GM12878 (cell line): ENCODE measurements at regions not wholly inside any gene's neighbourhood (a gene's known extent, or its start where the extent isn't known, plus 50 kb on each side); places are given as distances from the start of the nearest gene placed in this dataset.

Experiments used
- ATAC-seq: fragments of 200-7000 bp; cut with Tn5 transposase; 3 replicates; pipeline ENCODE4 v1.9.1; 2020; ENCODE audit warnings: mild to moderate bottlenecking, moderate library complexity
- BruUV-seq: library from RNA; stranded (reverse); fragments of 400-500 nt; replicated peaks from 2 replicates; lab custom pipeline; 2021; lab: Mats Ljungman, UMichigan
- CTCF ChIA-PET: fragments of 300-600 bp; sonication (Branson Sonifier 250); formaldehyde crosslinking; extraction: SDS; loops from one replicate; lab custom pipeline; 2021; ENCODE audit warnings: inconsistent platforms; lab: Yijun Ruan, JAX
- POLR2A ChIA-PET: fragments of 350-600 bp; formaldehyde crosslinking; extraction: SDS; loops from one replicate; lab custom pipeline; 2021; ENCODE audit warnings: inconsistent platforms; lab: Charles Lee
- RAD21 ChIA-PET: fragments of 300-600 bp; sonication (Branson Sonifier 250); formaldehyde crosslinking; loops from one replicate; lab custom pipeline; 2023; ENCODE audit warnings: antibody characterized with exemption; ENCODE audit not compliant: unreplicated experiment; lab: Charles Lee
- SMC1A ChIA-PET: fragments of 300-600 bp; sonication (Branson Sonifier 250); formaldehyde crosslinking; loops from one replicate; lab custom pipeline; 2023; ENCODE audit not compliant: unreplicated experiment, uncharacterized antibody; lab: Charles Lee
- DNase-seq: peaks from one replicate; pipeline ENCODE4 v3.0.0-alpha.2; 2011; ENCODE audit warnings: low read depth, low spot score
- FAIRE-seq: peaks from 3 replicates; lab custom pipeline; 2011; peaks lifted over from hg19 to GRCh38; lab: Jason Lieb, UNC
- H2AFZ ChIP-seq: 2 replicates; pipeline ENCODE4 v1.6.0; 2011; ENCODE audit warnings: low read depth, low read length, control low read depth; ENCODE audit not compliant: control insufficient read depth
- H3K27ac ChIP-seq: 2 replicates; pipeline ENCODE4 v1.5.1; 2011; ENCODE audit warnings: control low read depth; ENCODE audit not compliant: control insufficient read depth, insufficient read depth
- H3K27me3 ChIP-seq, 2 experiments: replicated peaks in 1 of 2; 2 replicates each; pipeline versions ENCODE4 v1.6.0 to v1.6.1; 2011; ENCODE audit warnings: low read length in 1 of 2; ENCODE audit not compliant: control insufficient read depth in 2 of 2, insufficient read depth in 2 of 2
- H3K36me3 ChIP-seq, 2 experiments: 2 replicates each; pipeline ENCODE4 v1.5.1; 2011; ENCODE audit warnings: low read length in 1 of 2; ENCODE audit not compliant: control insufficient read depth in 2 of 2, insufficient read depth in 2 of 2
- H3K4me1 ChIP-seq: 2 replicates; pipeline ENCODE4 v1.6.1; 2011; ENCODE audit warnings: mild to moderate bottlenecking, low read length, moderate library complexity, mixed read lengths; ENCODE audit not compliant: control insufficient read depth, insufficient read depth
- H3K4me2 ChIP-seq: 2 replicates; pipeline ENCODE4 v1.6.0; 2011; ENCODE audit warnings: control low read depth; ENCODE audit not compliant: control insufficient read depth, insufficient read depth
- H3K4me3 ChIP-seq: fragments of 200-600 bp; sonication (generic); 2 replicates; pipeline ENCODE4 v1.5.1; 2016
- H3K79me2 ChIP-seq: 2 replicates; pipeline ENCODE4 v1.6.0; 2011; ENCODE audit warnings: low read length; ENCODE audit not compliant: control insufficient read depth, insufficient read depth
- H3K9ac ChIP-seq: 2 replicates; pipeline ENCODE4 v1.8.0; 2011; ENCODE audit warnings: low read length, control low read depth, mixed read lengths; ENCODE audit not compliant: control insufficient read depth, insufficient read depth
- H3K9me3 ChIP-seq: replicated peaks from 3 replicates; pipeline ENCODE4 v1.5.1; 2011; ENCODE audit warnings: mild to moderate bottlenecking, low read length; ENCODE audit not compliant: control insufficient read depth, insufficient read depth
- H4K20me1 ChIP-seq: 2 replicates; pipeline ENCODE4 v1.6.0; 2011; ENCODE audit not compliant: control insufficient read depth, insufficient read depth
- EED ChIP-seq: sonication (generic); IDR thresholded peaks from 2 replicates; pipeline ENCODE4 v1.6.1; 2016; ENCODE audit warnings: antibody characterized with exemption, low read depth
- MTA2 ChIP-seq: fragments of 450-650 bp; IDR thresholded peaks from 2 replicates; pipeline ENCODE4 v1.6.1; 2016; ENCODE audit warnings: low read depth, mild to moderate bottlenecking, moderate library complexity
- RAD51 ChIP-seq: fragments of 450-650 bp; IDR thresholded peaks from 2 replicates; pipeline ENCODE4 v1.6.1; 2016; ENCODE audit warnings: moderate library complexity, mild to moderate bottlenecking, inconsistent platforms
- SMAD1 ChIP-seq: fragments of 450-650 bp; IDR thresholded peaks from 2 replicates; pipeline ENCODE4 v1.6.1; 2018; ENCODE audit warnings: mild to moderate bottlenecking, low read depth; ENCODE audit not compliant: partially characterized antibody
- SREBF1 ChIP-seq: IDR thresholded peaks from 2 replicates; pipeline ENCODE4 v1.6.1; 2012; ENCODE audit warnings: mild to moderate bottlenecking, low read length
- SUZ12 ChIP-seq: fragments of 200-600 bp; sonication (generic); IDR thresholded peaks from one replicate; pipeline ENCODE4 v1.6.1; 2018; ENCODE audit warnings: antibody characterized with exemption, mild to moderate bottlenecking; ENCODE audit not compliant: unreplicated experiment
- WGBS: methylation state at CpG from one replicate; pipeline ENCODE4 v1.1.6; 2016; ENCODE audit warnings: low lambda C conversion rate; ENCODE audit not compliant: insufficient replicate concordance, insufficient coverage; ENCODE audit errors: missing lambda C conversion rate; 5-methylcytosine and 5-hydroxymethylcytosine counted together
- in situ Hi-C: fragments of 300-500 bp; cut with MboI; formaldehyde crosslinking; loops from 9 replicates; pipeline ENCODE4 v1.14.3; 2018; ENCODE audit warnings: mixed read lengths
- intact Hi-C: fragments of 100-400 bp; cut with micrococcal nuclease; formaldehyde crosslinking; loops from one replicate; pipeline ENCODE4 v1.14.2; 2022; ENCODE audit not compliant: unreplicated experiment
- TF ChIP-seq, protein P1 (sequence below): fragments of 450-650 bp; IDR thresholded peaks from 2 replicates; pipeline ENCODE4 v1.6.1; 2017; ENCODE audit warnings: low read depth, mild to moderate bottlenecking, moderate library complexity

DNA sequence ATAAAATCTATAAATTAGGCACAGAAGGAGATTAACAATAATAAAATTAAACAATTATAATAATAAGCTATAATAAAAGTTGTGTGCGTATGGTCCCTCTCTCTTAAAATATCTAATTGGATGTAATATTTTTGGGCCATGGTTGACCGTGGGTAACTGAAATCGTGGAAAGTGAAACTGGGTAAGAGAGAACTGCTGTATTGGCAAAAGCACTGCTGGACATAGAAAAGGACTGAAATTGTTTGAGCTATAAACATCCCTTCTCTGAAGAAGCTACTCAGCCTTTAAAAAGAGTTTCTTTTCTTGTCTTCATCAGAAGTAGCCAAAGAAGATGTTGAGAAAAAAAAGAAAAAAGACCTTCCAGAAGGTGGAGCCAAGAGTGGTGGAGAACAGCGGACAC is 379.4 kb downstream of the ZNF521 start (continued):
- TF ChIP-seq EED: no peak

DNA sequence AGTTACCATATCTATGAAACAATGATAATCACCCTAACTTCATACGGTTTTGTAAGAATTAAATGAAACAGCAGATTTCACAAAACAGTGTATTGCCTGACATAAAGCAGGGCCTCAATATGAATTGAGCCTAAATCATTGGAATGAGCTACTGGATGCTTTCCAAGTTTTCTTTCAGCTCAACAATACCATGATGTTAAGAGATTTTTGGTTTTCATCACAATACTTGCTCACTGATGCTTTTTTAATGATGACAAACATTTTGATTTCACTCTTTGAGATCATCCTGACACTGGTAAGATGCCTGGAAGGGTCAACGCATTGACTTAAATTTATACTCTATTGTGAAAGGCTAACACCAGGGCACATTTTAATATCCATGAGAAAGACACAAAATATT is 377.5 kb downstream of the ZNF521 start:
- ATAC-seq: no peak
- Histone ChIP-seq H4K20me1 (no peaks in the 10 kb centered on the region), H3K36me3 (no peaks in the 10 kb centered on the region), H3K4me1 (no peaks in the 10 kb centered on the region), H3K79me2 (no peaks in the 10 kb centered on the region), H2AFZ (no peak overlapping the region), H3K27me3 (no peaks in the 10 kb centered on the region), H3K4me3 (no peak overlapping the region), H3K4me2 (no peak overlapping the region), H3K27ac (no peak overlapping the region), H3K9ac (no peak overlapping the region), H3K9me3 (no peaks in the 10 kb centered on the region)
- WGBS: 47% methylated on average over 2 of the region's 2 CpGs
- FAIRE-seq: no peak
- no TSS peak for BruUV-seq
- no peak for DNase-seq
- CTCF ChIA-PET: interaction anchor here (0.7 kb wide), 1 partner anchor 9 kb away, joined by 3 read pairs; no protein-coding TSS in a partner anchor
- SMC1A ChIA-PET: no interaction called here
- in situ Hi-C loops (no loop called here), intact Hi-C loops (no loop called here)
- RAD21 ChIA-PET: no interaction called here
- POLR2A ChIA-PET: interaction anchor here (0.6 kb wide), 1 partner anchor 411 kb away, joined by 3 read pairs; no protein-coding TSS in a partner anchor
- TF ChIP-seq RAD51 (no peak), SREBF1 (no peak)

DNA sequence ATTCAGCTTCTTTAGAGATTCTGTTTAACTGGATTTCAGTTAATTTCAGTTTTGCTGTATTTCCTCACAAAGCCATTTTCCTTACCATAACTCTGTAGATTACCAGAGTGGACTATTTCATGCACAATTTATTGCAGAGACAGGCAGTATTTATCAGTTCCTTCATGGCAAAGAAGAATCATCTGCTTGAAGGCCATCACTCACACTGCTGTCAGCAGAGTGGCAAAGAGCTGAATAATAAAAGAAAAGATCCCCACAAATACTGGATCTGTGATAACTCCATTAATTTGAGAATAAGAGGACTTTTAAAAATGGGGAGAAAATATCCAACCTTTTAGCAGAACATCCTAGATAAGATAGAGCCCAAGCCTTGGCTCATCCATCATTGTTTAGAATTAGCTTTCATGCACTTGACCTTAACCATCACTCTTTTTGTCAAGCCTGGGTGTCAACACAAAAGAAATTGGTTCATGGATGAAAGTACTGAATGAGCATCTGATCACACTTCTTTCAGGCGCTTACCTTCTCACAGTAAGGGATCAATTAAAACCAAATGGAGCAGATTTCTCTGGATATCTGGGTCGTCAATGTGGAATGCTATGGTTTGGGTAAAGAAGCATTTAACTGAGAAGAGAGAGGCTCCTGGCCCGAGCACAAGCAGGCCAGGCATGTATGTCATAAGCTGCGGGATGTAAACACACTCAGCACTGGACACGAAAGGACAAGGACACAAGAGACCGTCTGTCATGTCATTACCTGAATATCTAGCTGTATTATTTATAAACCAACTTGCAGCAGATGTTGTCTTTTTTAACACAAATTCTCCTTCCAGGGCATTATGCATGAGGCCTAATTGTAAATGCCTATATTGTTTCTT is 376.2 kb downstream of the ZNF521 start:
- Histone ChIP-seq H3K4me1 (no peaks in the 10 kb centered on the region), H3K27ac (no peak overlapping the region), H3K4me2 (no peak overlapping the region), H3K36me3 (no peaks in the 10 kb centered on the region), H4K20me1 (no peaks in the 10 kb centered on the region), H3K79me2 (no peaks in the 10 kb centered on the region), H2AFZ (no peak overlapping the region), H3K4me3 (no peak overlapping the region), H3K27me3 (no peaks in the 10 kb centered on the region), H3K9ac (no peak overlapping the region), H3K9me3 (no peaks in the 10 kb centered on the region)
- 4% methylated on average over 6 of the region's 6 CpGs for WGBS
- RAD21 ChIA-PET: no interaction called here
- in situ Hi-C loops (no loop called here), intact Hi-C loops (no loop called here)
- no TSS peak for BruUV-seq
- DNase-seq: no peak
- no peak for FAIRE-seq
- SMC1A ChIA-PET: interaction anchor here (1.1 kb wide), 1 partner anchor 11 kb away, joined by 3 read pairs; no protein-coding TSS in a partner anchor
- ATAC-seq: no peak
- POLR2A ChIA-PET: no interaction called here
- CTCF ChIA-PET: no interaction called here
- TF ChIP-seq SUZ12 (no peak), MTA2 (no peak), SMAD1 (no peak)
- TF ChIP-seq, protein P1, sequence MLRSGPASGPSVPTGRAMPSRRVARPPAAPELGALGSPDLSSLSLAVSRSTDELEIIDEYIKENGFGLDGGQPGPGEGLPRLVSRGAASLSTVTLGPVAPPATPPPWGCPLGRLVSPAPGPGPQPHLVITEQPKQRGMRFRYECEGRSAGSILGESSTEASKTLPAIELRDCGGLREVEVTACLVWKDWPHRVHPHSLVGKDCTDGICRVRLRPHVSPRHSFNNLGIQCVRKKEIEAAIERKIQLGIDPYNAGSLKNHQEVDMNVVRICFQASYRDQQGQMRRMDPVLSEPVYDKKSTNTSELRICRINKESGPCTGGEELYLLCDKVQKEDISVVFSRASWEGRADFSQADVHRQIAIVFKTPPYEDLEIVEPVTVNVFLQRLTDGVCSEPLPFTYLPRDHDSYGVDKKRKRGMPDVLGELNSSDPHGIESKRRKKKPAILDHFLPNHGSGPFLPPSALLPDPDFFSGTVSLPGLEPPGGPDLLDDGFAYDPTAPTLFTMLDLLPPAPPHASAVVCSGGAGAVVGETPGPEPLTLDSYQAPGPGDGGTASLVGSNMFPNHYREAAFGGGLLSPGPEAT: no peak
